Endothelial cell of umbilical vein (primary cell): ENCODE measurements at regions not wholly inside any gene's neighbourhood (a gene's known extent, or its start where the extent isn't known, plus 50 kb on each side); places are given as distances from the start of the nearest gene placed in this dataset.

Experiments used
- BruUV-seq: library from RNA; stranded (reverse); fragments of 400-500 nt; replicated peaks from 2 replicates; lab custom pipeline; 2021; lab: Mats Ljungman, UMichigan
- CTCF ChIA-PET: fragments of 300-600, 350-600 bp; sonication (Branson Sonifier 250); formaldehyde crosslinking; loops from one replicate; lab custom pipeline; 2021; ENCODE audit warnings: antibody characterized with exemption, inconsistent platforms; lab: Charles Lee
- POLR2A ChIA-PET: fragments of 300-600, 350-600 bp; sonication (Branson Sonifier 250); formaldehyde crosslinking; loops from one replicate; lab custom pipeline; 2021; ENCODE audit warnings: antibody characterized with exemption, inconsistent platforms; lab: Charles Lee
- DNase-seq: peaks from one replicate; pipeline ENCODE4 v3.0.0-alpha.2; 2011; ENCODE audit warnings: low read depth, low spot score
- FAIRE-seq: peaks from 2 replicates; lab custom pipeline; 2011; peaks lifted over from hg19 to GRCh38; lab: Jason Lieb, UNC
- H2AFZ ChIP-seq: 2 replicates; pipeline ENCODE4 v1.6.0; 2012; ENCODE audit warnings: low read depth, low read length, control low read depth, inconsistent platforms
- H3K27ac ChIP-seq: 2 replicates; pipeline ENCODE4 v1.5.1; 2011; ENCODE audit warnings: low read depth, mild to moderate bottlenecking, control low read depth, low read length, moderate library complexity; ENCODE audit not compliant: insufficient read depth
- H3K27me3 ChIP-seq, 2 experiments: 2 replicates each; pipeline versions ENCODE4 v1.6.0 to v1.6.1; 2011; ENCODE audit warnings: low read length in 2 of 2, mixed read lengths in 1 of 2; ENCODE audit not compliant: control insufficient read depth in 2 of 2, insufficient read depth in 2 of 2
- H3K36me3 ChIP-seq, 2 experiments: 2 replicates in 1 of 2; 3 replicates in 1 of 2; pipeline ENCODE4 v1.5.1; 2011; ENCODE audit warnings: low read length in 2 of 2, mild to moderate bottlenecking in 1 of 2, moderate library complexity in 1 of 2; ENCODE audit not compliant: control insufficient read depth in 2 of 2, insufficient read depth in 2 of 2; ENCODE audit errors: extremely low read depth in 1 of 2
- H3K4me1 ChIP-seq: 3 replicates; pipeline ENCODE4 v1.5.1; 2011; ENCODE audit warnings: mild to moderate bottlenecking, low read length; ENCODE audit not compliant: control insufficient read depth, insufficient read depth; ENCODE audit errors: extremely low read depth
- H3K4me2 ChIP-seq: 2 replicates; pipeline ENCODE4 v1.6.1; 2011; ENCODE audit warnings: low read length, control low read depth, mixed read lengths; ENCODE audit not compliant: insufficient read depth
- H3K4me3 ChIP-seq, 3 experiments: fragments of 200-600 bp in 1 of 3; sonication (generic), shearing (Covaris generic) in 1 of 3; replicated peaks in 1 of 3; 2 replicates each; pipeline ENCODE4 v1.5.1; 2011 to 2016; ENCODE audit warnings: control low read depth in 3 of 3, low read length in 3 of 3, mild to moderate bottlenecking in 2 of 3, inconsistent platforms in 1 of 3, low read depth in 1 of 3, moderate library complexity in 1 of 3; ENCODE audit not compliant: insufficient read depth in 1 of 3
- H3K79me2 ChIP-seq: 2 replicates; pipeline ENCODE4 v1.6.0; 2012; ENCODE audit warnings: low read length, inconsistent platforms; ENCODE audit not compliant: control insufficient read depth, insufficient read depth
- H3K9ac ChIP-seq: replicated peaks from 2 replicates; pipeline ENCODE3; 2011; ENCODE audit warnings: low read length, control low read depth; ENCODE audit not compliant: insufficient read depth; ENCODE audit errors: extremely low read depth
- H3K9me1 ChIP-seq: replicated peaks from 3 replicates; pipeline ENCODE4 v1.6.0; 2011; ENCODE audit warnings: mild to moderate bottlenecking, low read length; ENCODE audit not compliant: control insufficient read depth, insufficient read depth; ENCODE audit errors: extremely low read depth
- H3K9me3 ChIP-seq: replicated peaks from 2 replicates; pipeline ENCODE4 v1.5.1; 2012; ENCODE audit warnings: low read length, inconsistent platforms; ENCODE audit not compliant: control insufficient read depth, insufficient read depth
- H4K20me1 ChIP-seq: replicated peaks from 2 replicates; pipeline ENCODE3; 2011; ENCODE audit warnings: mild to moderate bottlenecking, low read length; ENCODE audit not compliant: control insufficient read depth, insufficient read depth; ENCODE audit errors: extremely low read depth
- CTCF ChIP-seq, 2 donors: IDR thresholded peaks; 1 replicate in 1 of 2; 2 replicates in 1 of 2; pipeline ENCODE4 v1.5.1; 2011; ENCODE audit warnings: low read length in 2 of 2, mild to moderate bottlenecking in 2 of 2, moderate library complexity in 2 of 2, control low read depth in 1 of 2, inconsistent platforms in 1 of 2, low read depth in 1 of 2; ENCODE audit not compliant: insufficient read depth in 1 of 2; ENCODE audit errors: extremely low read depth in 1 of 2
- EZH2 ChIP-seq: IDR thresholded peaks from 2 replicates; pipeline ENCODE4 v1.6.1; 2012; ENCODE audit warnings: borderline replicate concordance, low read depth, mild to moderate bottlenecking, moderate library complexity, low read length, inconsistent platforms; ENCODE audit not compliant: severe bottlenecking
- FOS ChIP-seq: IDR thresholded peaks from 2 replicates; pipeline ENCODE4 v1.6.1; 2011; ENCODE audit warnings: mild to moderate bottlenecking, low read length, moderate library complexity, borderline replicate concordance; ENCODE audit not compliant: insufficient read depth
- GATA2 ChIP-seq: IDR thresholded peaks from 2 replicates; pipeline ENCODE4 v1.7.0; 2011; ENCODE audit warnings: low read depth, mild to moderate bottlenecking, moderate library complexity, mixed read lengths, low read length; ENCODE audit not compliant: insufficient read length, insufficient read depth
- JUN ChIP-seq: IDR thresholded peaks from 2 replicates; pipeline ENCODE4 v1.6.1; 2011; ENCODE audit warnings: borderline replicate concordance, low read depth; ENCODE audit not compliant: insufficient read length, insufficient read depth
- MAX ChIP-seq: IDR thresholded peaks from 2 replicates; pipeline ENCODE4 v1.6.1; 2011; ENCODE audit not compliant: insufficient read depth, insufficient read length
- MYC ChIP-seq: IDR thresholded peaks from one replicate; pipeline ENCODE4 v1.6.1; 2011; ENCODE audit warnings: mild to moderate bottlenecking, low read depth, low read length
- POLR2A ChIP-seq: IDR thresholded peaks from 2 replicates; pipeline ENCODE4 v1.6.1; 2012; ENCODE audit warnings: low read depth, mild to moderate bottlenecking, control low read depth, low read length
- POLR2AphosphoS5 ChIP-seq: IDR thresholded peaks from 2 replicates; pipeline ENCODE4 v1.6.1; 2012; ENCODE audit warnings: low read depth, mild to moderate bottlenecking, control low read depth, low read length, moderate library complexity; ENCODE audit not compliant: insufficient read depth
- dilution Hi-C: fragments of 300-500 bp; cut with MboI; formaldehyde crosslinking; loops from one replicate; pipeline ENCODE4 v1.15.0; 2019; ENCODE audit warnings: low sequenced_read_pairs; ENCODE audit not compliant: extremely low pct_ligation_motif_present
- intact Hi-C: fragments of 100-400 bp; cut with micrococcal nuclease; formaldehyde crosslinking; loops from one replicate; pipeline ENCODE4 v1.10.0; 2022

- no TSS peak for BruUV-seq
- Histone ChIP-seq H4K20me1 (no peaks in the 10 kb centered on the region), H3K4me3 (no peak overlapping the region), H3K9ac (no peak overlapping the region), H3K4me2 (no peak overlapping the region), H3K79me2 (no peaks in the 10 kb centered on the region), H3K4me1 (peaks cover 2% of the 10 kb centered on the region), H3K36me3 (no peaks in the 10 kb centered on the region), H2AFZ (no peak overlapping the region), H3K9me1 (no peaks in the 10 kb centered on the region), H3K27me3 (peaks cover 0 to 2% of the 10 kb centered on the region in 2 experiments), H3K27ac (no peak overlapping the region), H3K9me3 (no peaks in the 10 kb centered on the region)
- dilution Hi-C loops, result no loop called here
- DNase-seq (no peak), FAIRE-seq (no peak)
- ChIA-PET CTCF (interaction anchor here (1.1 to 3.8 kb wide), 3 partner anchors 13 to 33 kb away, joined by 5 to 19 read pairs (median 6); no protein-coding TSS in a partner anchor), POLR2A (no interaction called here)
- intact Hi-C loops, result no loop called here
- no peak for TF ChIP-seq JUN
- TF ChIP-seq MAX, result no peak
- no peak for TF ChIP-seq MYC
- no peak for TF ChIP-seq GATA2
- TF ChIP-seq POLR2A, result no peak
- no peak for TF ChIP-seq POLR2AphosphoS5
- TF ChIP-seq CTCF (IDR thresholded peaks at IDR 0.05; ENCODE audit: extremely low read depth in 1 of 2, insufficient read depth in 1 of 2, low read depth in 1 of 2, low read length in 2 of 2), result no peak
- no peak for TF ChIP-seq FOS
- TF ChIP-seq EZH2, result no peak
Measured at GRCh38 chr3:194282436-194283122, 68.5 kb downstream of the CPN2 start.
